Neural progenitor cell (in vitro differentiated cells): ENCODE measurements at regions not wholly inside any gene's neighbourhood (a gene's known extent, or its start where the extent isn't known, plus 50 kb on each side); places are given as distances from the start of the nearest gene placed in this dataset.

ENCODE experiments used
- DNase-seq: peaks from one replicate; pipeline ENCODE4 v3.0.0-alpha.2; 2016; ENCODE audit warnings: low spot score
- H2AFZ ChIP-seq: fragments of 200-600 bp; sonication (generic); replicated peaks from 2 replicates; pipeline ENCODE4 v1.6.1; 2016; ENCODE audit warnings: antibody characterized with exemption
- H3F3A ChIP-seq: fragments of 200-600 bp; sonication (generic); 2 replicates; pipeline ENCODE4 v1.6.1; 2016; ENCODE audit warnings: antibody characterized with exemption, low read depth
- H3K27ac ChIP-seq: fragments of 200-600 bp; sonication (generic); 2 replicates; pipeline ENCODE4 v1.5.1; 2016; ENCODE audit warnings: mild to moderate bottlenecking
- H3K27me3 ChIP-seq: fragments of 200-600 bp; sonication (generic); 2 replicates; pipeline ENCODE4 v1.6.1; 2016; ENCODE audit warnings: mild to moderate bottlenecking, moderate library complexity
- H3K36me3 ChIP-seq: fragments of 200-600 bp; sonication (generic); 2 replicates; pipeline ENCODE4 v1.5.1; 2016
- H3K4me1 ChIP-seq: fragments of 200-600 bp; sonication (generic); 2 replicates; pipeline ENCODE4 v1.6.1; 2016; ENCODE audit warnings: mixed run types
- H3K4me2 ChIP-seq: fragments of 200-600 bp; sonication (generic); 2 replicates; pipeline ENCODE4 v1.6.1; 2016
- H3K4me3 ChIP-seq: fragments of 200-600 bp; sonication (generic); 2 replicates; pipeline ENCODE4 v1.5.1; 2016
- H3K79me2 ChIP-seq: fragments of 200-600 bp; sonication (generic); 2 replicates; pipeline ENCODE4 v1.6.1; 2016; ENCODE audit warnings: low read depth
- H3K9ac ChIP-seq: fragments of 200-600 bp; sonication (generic); 2 replicates; pipeline ENCODE4 v1.6.1; 2016
- H3K9me3 ChIP-seq: fragments of 200-600 bp; sonication (generic); 2 replicates; pipeline ENCODE4 v1.5.1; 2016; ENCODE audit warnings: low read depth
- H4K20me1 ChIP-seq: fragments of 200-600 bp; sonication (generic); 2 replicates; pipeline ENCODE4 v1.6.1; 2016; ENCODE audit warnings: low read depth
- H3K27ac Mint-ChIP-seq: 3 replicates; pipeline ENCODE4 v1.8.0; 2021; ENCODE audit warnings: mixed read lengths
- H3K27me3 Mint-ChIP-seq: 2 replicates; pipeline ENCODE4 v1.8.0; 2022; ENCODE audit warnings: low read depth, mild to moderate bottlenecking, inconsistent platforms, moderate library complexity, mixed read lengths; ENCODE audit not compliant: insufficient read depth
- H3K36me3 Mint-ChIP-seq: 3 replicates; pipeline ENCODE4 v1.8.0; 2021; ENCODE audit warnings: mixed read lengths
- H3K4me1 Mint-ChIP-seq: 3 replicates; pipeline ENCODE4 v1.8.0; 2021; ENCODE audit warnings: mixed read lengths
- H3K4me3 Mint-ChIP-seq: 3 replicates; pipeline ENCODE4 v1.8.0; 2021; ENCODE audit warnings: mild to moderate bottlenecking, moderate library complexity, mixed read lengths
- H3K9me3 Mint-ChIP-seq: 3 replicates; pipeline ENCODE4 v1.8.0; 2020; ENCODE audit warnings: mixed read lengths
- EZH2 ChIP-seq: fragments of 200-600 bp; sonication (generic); IDR thresholded peaks from 2 replicates; pipeline ENCODE4 v1.6.1; 2017; ENCODE audit warnings: antibody characterized with exemption, mild to moderate bottlenecking, moderate library complexity
- EZH2phosphoT487 ChIP-seq: fragments of 200-600 bp; sonication (generic); IDR thresholded peaks from 2 replicates; pipeline ENCODE4 v1.6.1; 2017; ENCODE audit warnings: antibody characterized with exemption
- TF ChIP-seq, protein P1 (sequence below): fragments of 200-600 bp; sonication (generic); IDR thresholded peaks from 2 replicates; pipeline ENCODE4 v1.5.1; 2017; ENCODE audit warnings: antibody characterized with exemption, mild to moderate bottlenecking

DNA sequence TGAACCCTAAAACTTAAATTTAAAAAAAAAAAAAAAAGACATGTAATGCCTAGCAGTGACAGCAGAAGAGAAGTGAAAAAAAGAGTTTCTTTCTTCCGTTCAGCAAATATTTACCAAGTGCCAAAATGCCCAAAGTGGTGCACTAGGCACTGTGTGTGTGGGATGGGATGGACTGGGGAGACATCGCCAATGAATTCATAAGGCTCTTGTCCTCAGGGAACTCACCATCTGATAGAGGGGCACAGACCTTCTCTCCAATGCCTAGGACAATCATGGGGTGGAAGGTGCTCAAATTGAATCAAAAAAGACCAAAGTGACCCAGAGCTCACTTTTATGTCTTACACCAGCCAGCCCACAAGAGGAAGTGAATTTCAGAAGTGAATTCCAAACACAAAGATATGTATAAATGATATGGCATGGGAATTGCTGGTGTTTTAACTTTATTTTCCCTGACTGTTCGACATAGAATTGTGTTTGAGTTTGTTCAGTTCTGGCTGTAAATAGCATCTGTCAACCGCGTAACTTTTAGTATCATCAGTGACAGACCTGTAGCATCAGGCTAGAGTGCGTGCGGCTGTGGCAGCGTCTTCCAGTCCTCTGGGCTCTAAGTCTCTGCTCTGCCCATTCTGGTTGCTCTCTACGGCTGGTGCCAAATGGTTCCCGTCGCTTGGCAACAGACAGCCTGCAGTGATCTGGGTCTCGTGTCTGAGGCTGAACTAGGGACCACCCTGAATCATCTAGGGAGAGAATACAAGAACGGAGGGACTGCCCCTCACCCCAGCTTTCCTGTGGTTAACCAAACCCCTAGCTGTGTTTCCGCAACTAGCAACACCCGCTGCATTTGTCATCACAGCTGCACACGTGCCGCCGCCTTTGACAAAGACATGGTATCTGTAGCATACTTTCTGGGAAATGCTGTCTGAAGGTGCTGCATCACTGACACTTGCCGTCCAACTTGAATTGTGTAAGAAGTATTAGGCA, 154.0 kb upstream of the THBS1 start:
- Mint-ChIP-seq H3K9me3 (no peaks in the 10 kb centered on the region), H3K36me3 (no peaks in the 10 kb centered on the region), H3K4me3 (peak overlapping the region; percentile 33), H3K4me1 (peaks cover 18% of the 10 kb centered on the region), H3K27me3 (peaks cover 3% of the 10 kb centered on the region), H3K27ac (peak overlapping the region; percentile 35)
- TF ChIP-seq, protein P1, sequence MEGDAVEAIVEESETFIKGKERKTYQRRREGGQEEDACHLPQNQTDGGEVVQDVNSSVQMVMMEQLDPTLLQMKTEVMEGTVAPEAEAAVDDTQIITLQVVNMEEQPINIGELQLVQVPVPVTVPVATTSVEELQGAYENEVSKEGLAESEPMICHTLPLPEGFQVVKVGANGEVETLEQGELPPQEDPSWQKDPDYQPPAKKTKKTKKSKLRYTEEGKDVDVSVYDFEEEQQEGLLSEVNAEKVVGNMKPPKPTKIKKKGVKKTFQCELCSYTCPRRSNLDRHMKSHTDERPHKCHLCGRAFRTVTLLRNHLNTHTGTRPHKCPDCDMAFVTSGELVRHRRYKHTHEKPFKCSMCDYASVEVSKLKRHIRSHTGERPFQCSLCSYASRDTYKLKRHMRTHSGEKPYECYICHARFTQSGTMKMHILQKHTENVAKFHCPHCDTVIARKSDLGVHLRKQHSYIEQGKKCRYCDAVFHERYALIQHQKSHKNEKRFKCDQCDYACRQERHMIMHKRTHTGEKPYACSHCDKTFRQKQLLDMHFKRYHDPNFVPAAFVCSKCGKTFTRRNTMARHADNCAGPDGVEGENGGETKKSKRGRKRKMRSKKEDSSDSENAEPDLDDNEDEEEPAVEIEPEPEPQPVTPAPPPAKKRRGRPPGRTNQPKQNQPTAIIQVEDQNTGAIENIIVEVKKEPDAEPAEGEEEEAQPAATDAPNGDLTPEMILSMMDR: no peak
- TF ChIP-seq EZH2phosphoT487 (no peak), EZH2 (no peak)
- Histone ChIP-seq H3K4me3 (no peak overlapping the region), H3K79me2 (no peaks in the 10 kb centered on the region), H3K27me3 (no peaks in the 10 kb centered on the region), H2AFZ (no peak overlapping the region), H4K20me1 (no peaks in the 10 kb centered on the region), H3K27ac (no peak overlapping the region), H3K4me1 (no peaks in the 10 kb centered on the region), H3F3A (no peaks in the 10 kb centered on the region), H3K9me3 (no peaks in the 10 kb centered on the region), H3K4me2 (no peak overlapping the region), H3K36me3 (no peaks in the 10 kb centered on the region), H3K9ac (no peak overlapping the region)
- DNase-seq: peak; percentile 21

DNA sequence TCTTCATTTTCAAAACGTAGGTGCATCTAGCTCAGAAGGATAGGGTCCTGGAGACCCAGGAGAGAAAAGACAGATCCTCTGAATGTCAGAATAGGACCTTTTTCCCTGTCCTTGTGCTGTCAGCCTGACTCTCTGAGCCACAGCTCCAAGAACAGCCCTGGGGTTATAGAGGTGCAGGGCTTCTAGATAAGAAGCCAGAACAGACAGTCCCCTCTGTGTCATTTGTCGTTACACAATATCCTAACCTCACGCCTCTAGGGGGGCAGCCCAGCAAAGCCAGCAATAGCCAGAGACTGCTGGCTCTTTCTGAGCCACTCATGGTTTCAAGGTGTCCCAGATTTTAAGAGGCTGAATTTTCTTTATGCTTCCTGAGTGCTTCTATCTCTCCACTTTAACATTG, 153.2 kb upstream of the THBS1 start:
- Mint-ChIP-seq H3K27ac (no peak overlapping the region), H3K27me3 (peaks cover 3% of the 10 kb centered on the region), H3K36me3 (no peaks in the 10 kb centered on the region), H3K9me3 (no peaks in the 10 kb centered on the region), H3K4me1 (peaks cover 20% of the 10 kb centered on the region), H3K4me3 (no peak overlapping the region)
- H3K9ac ChIP-seq: no peak overlapping the region
- peaks cover under 1% of the 10 kb centered on the region for H3K4me1 ChIP-seq
- H3K79me2 ChIP-seq: no peaks in the 10 kb centered on the region
- H3K36me3 ChIP-seq: no peaks in the 10 kb centered on the region
- no peaks in the 10 kb centered on the region for H4K20me1 ChIP-seq
- DNase-seq: no peak
- no peak overlapping the region for H3K4me2 ChIP-seq
- no peaks in the 10 kb centered on the region for H3K9me3 ChIP-seq
- no peak overlapping the region for H3K27ac ChIP-seq
- TF ChIP-seq EZH2phosphoT487: no peak
- TF ChIP-seq EZH2: no peak
- TF ChIP-seq, protein P1: no peak
- no peaks in the 10 kb centered on the region for H3F3A ChIP-seq
- no peak overlapping the region for H3K4me3 ChIP-seq
- H3K27me3 ChIP-seq: no peaks in the 10 kb centered on the region
- H2AFZ ChIP-seq: no peak overlapping the region

DNA sequence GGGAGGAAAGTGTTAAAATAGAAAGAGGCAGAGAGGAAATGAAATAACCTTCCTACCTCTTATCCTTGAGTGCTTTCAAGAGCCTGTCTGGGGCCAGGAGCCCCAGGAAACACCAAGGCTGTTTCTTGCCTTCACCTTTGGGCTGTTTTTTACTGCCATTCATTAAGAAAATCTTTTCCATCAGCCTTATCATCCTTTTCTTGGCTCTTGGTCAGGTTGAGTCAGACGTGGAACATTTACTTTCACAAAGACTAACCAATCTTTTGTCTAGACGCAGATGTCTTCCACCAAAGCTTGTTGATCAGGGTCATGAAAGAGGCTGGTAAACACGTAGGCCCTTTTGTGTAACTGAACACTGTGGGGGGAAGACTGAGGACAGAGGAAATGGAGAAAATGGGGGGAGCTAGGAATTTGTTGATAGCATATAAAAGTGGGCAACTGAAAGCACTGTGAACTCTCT, 151.0 kb upstream of the THBS1 start:
- DNase-seq: no peak
- TF ChIP-seq, protein P1: no peak
- no peak for TF ChIP-seq EZH2
- no peak for TF ChIP-seq EZH2phosphoT487
- no peaks in the 10 kb centered on the region for H3K36me3 Mint-ChIP-seq
- peak overlapping the region; percentile 16 for H3K27ac Mint-ChIP-seq
- H3K4me1 Mint-ChIP-seq: peaks cover 33% of the 10 kb centered on the region
- peaks cover 6% of the 10 kb centered on the region for H3K4me1 ChIP-seq
- H3K9me3 ChIP-seq: no peaks in the 10 kb centered on the region
- H3K27me3 Mint-ChIP-seq: peaks cover 3% of the 10 kb centered on the region
- peak overlapping the region; percentile 73 for H2AFZ ChIP-seq
- H3K4me2 ChIP-seq: no peak overlapping the region
- no peak overlapping the region for H3K27ac ChIP-seq
- H3K36me3 ChIP-seq: no peaks in the 10 kb centered on the region
- H3K4me3 Mint-ChIP-seq: no peak overlapping the region
- no peaks in the 10 kb centered on the region for H3K79me2 ChIP-seq
- no peaks in the 10 kb centered on the region for H3K27me3 ChIP-seq
- no peaks in the 10 kb centered on the region for H4K20me1 ChIP-seq
- no peaks in the 10 kb centered on the region for H3F3A ChIP-seq
- H3K9me3 Mint-ChIP-seq: no peaks in the 10 kb centered on the region
- no peak overlapping the region for H3K9ac ChIP-seq
- H3K4me3 ChIP-seq: no peak overlapping the region
